Keratinocyte (primary cell): ENCODE measurements at regions not wholly inside any gene's neighbourhood (a gene's known extent, or its start where the extent isn't known, plus 50 kb on each side); places are given as distances from the start of the nearest gene placed in this dataset.

ENCODE experiments used
- DNase-seq: peaks from one replicate; pipeline ENCODE4 v3.0.0-alpha.2; 2011; ENCODE audit warnings: low read depth, missing footprints, low spot score
- FAIRE-seq: peaks from 2 replicates; lab custom pipeline; 2011; peaks lifted over from hg19 to GRCh38; lab: Jason Lieb, UNC
- H2AFZ ChIP-seq: 2 replicates; pipeline ENCODE4 v1.6.0; 2012; ENCODE audit warnings: low read length, control low read depth, inconsistent platforms; ENCODE audit not compliant: control insufficient read depth
- H3K27ac ChIP-seq: 2 replicates; pipeline ENCODE4 v1.5.1; 2011; ENCODE audit warnings: low read length; ENCODE audit not compliant: control insufficient read depth, insufficient read depth
- H3K27me3 ChIP-seq: 3 replicates; pipeline ENCODE4 v1.6.0; 2011; ENCODE audit warnings: low read length; ENCODE audit not compliant: control insufficient read depth, insufficient read depth; ENCODE audit errors: extremely low read depth
- H3K36me3 ChIP-seq, 2 experiments: 2 replicates in 1 of 2; 3 replicates in 1 of 2; pipeline ENCODE4 v1.5.1; 2011; ENCODE audit warnings: low read length in 2 of 2, mild to moderate bottlenecking in 1 of 2; ENCODE audit not compliant: control insufficient read depth in 2 of 2, insufficient read depth in 2 of 2; ENCODE audit errors: extremely low read depth in 1 of 2
- H3K4me1 ChIP-seq: 3 replicates; pipeline ENCODE4 v1.5.1; 2011; ENCODE audit warnings: low read length; ENCODE audit not compliant: control insufficient read depth, insufficient read depth; ENCODE audit errors: extremely low read depth
- H3K4me2 ChIP-seq: 3 replicates; pipeline ENCODE4 v1.6.0; 2011; ENCODE audit warnings: low read depth, low read length; ENCODE audit not compliant: control insufficient read depth, insufficient read depth; ENCODE audit errors: extremely low read depth
- H3K4me3 ChIP-seq, 3 experiments: fragments of 200-600 bp in 1 of 3; sonication (generic) in 1 of 3; 2 replicates in 2 of 3; 3 replicates in 1 of 3; pipeline ENCODE4 v1.5.1; 2011 to 2016; ENCODE audit warnings: low read length in 3 of 3, mild to moderate bottlenecking in 3 of 3, control low read depth in 2 of 3, inconsistent platforms in 1 of 3, low read depth in 1 of 3, mixed read lengths in 1 of 3, mixed run types in 1 of 3, moderate library complexity in 1 of 3; ENCODE audit not compliant: control insufficient read depth in 2 of 3, insufficient read depth in 2 of 3; ENCODE audit errors: extremely low read depth in 1 of 3
- H3K79me2 ChIP-seq: 2 replicates; pipeline ENCODE4 v1.6.0; 2012; ENCODE audit warnings: low read length; ENCODE audit not compliant: control insufficient read depth, insufficient read depth
- H3K9ac ChIP-seq: 3 replicates; pipeline ENCODE4 v1.6.0; 2011; ENCODE audit warnings: low read length; ENCODE audit not compliant: control insufficient read depth, insufficient read depth; ENCODE audit errors: extremely low read depth
- H3K9me1 ChIP-seq: 3 replicates; pipeline ENCODE4 v1.6.0; 2011; ENCODE audit warnings: low read length; ENCODE audit not compliant: control insufficient read depth, insufficient read depth; ENCODE audit errors: extremely low read depth
- H3K9me3 ChIP-seq: 2 replicates; pipeline ENCODE4 v1.5.1; 2012; ENCODE audit warnings: low read depth, low read length; ENCODE audit not compliant: control insufficient read depth
- H4K20me1 ChIP-seq: 3 replicates; pipeline ENCODE4 v1.6.0; 2011; ENCODE audit warnings: low read length; ENCODE audit not compliant: control insufficient read depth, insufficient read depth; ENCODE audit errors: extremely low read depth
- CTCF ChIP-seq, 3 experiments: IDR thresholded peaks in 1 of 3; conservative IDR thresholded peaks in 1 of 3; optimal IDR thresholded peaks in 1 of 3; 2 replicates in 2 of 3; 3 replicates in 1 of 3; pipeline versions ENCODE3 to v1.5.1; 2011; ENCODE audit warnings: low read length in 3 of 3, mild to moderate bottlenecking in 3 of 3, moderate library complexity in 2 of 3, control low read depth in 1 of 3, inconsistent platforms in 1 of 3; ENCODE audit not compliant: insufficient read depth in 2 of 3; ENCODE audit errors: extremely low read depth in 1 of 3
- EZH2 ChIP-seq: IDR thresholded peaks from one replicate; pipeline ENCODE4 v1.6.1; 2012; ENCODE audit warnings: inconsistent platforms, mild to moderate bottlenecking, low read length, moderate library complexity
- dilution Hi-C: fragments of 300-500 bp; cut with MboI; formaldehyde crosslinking; loops from one replicate; pipeline ENCODE4 v1.7.0; 2020; ENCODE audit warnings: low sequenced_read_pairs; ENCODE audit not compliant: extremely low pct_ligation_motif_present

- H2AFZ ChIP-seq: no peak overlapping the region
- no peaks in the 10 kb centered on the region for H3K36me3 ChIP-seq
- no peaks in the 10 kb centered on the region for H4K20me1 ChIP-seq
- no peaks in the 10 kb centered on the region for H3K9me1 ChIP-seq
- DNase-seq (no peak), FAIRE-seq (no peak)
- H3K4me1 ChIP-seq: no peaks in the 10 kb centered on the region
- no peaks in the 10 kb centered on the region for H3K9me3 ChIP-seq
- dilution Hi-C loops: no loop called here
- peaks cover 7% of the 10 kb centered on the region for H3K27me3 ChIP-seq
- no peak overlapping the region for H3K27ac ChIP-seq
- H3K79me2 ChIP-seq: no peaks in the 10 kb centered on the region
- no peak overlapping the region for H3K9ac ChIP-seq
- no peak overlapping the region for H3K4me3 ChIP-seq
- TF ChIP-seq CTCF (optimal IDR thresholded peaks at IDR 0.05 in 1 of 3, IDR thresholded peaks at IDR 0.05 in 1 of 3, conservative IDR thresholded peaks at IDR 0.05 in 1 of 3; ENCODE audit: extremely low read depth in 1 of 3, insufficient read depth in 2 of 3, low read length in 3 of 3): no peak
- TF ChIP-seq EZH2: no peak
- no peak overlapping the region for H3K4me2 ChIP-seq
These were observed 60.3 kb downstream of the FOXL1 start for GRCh38 chr16:86638642-86639041.

- Histone ChIP-seq H3K27ac (no peak overlapping the region), H3K27me3 (peaks cover 7% of the 10 kb centered on the region), H4K20me1 (no peaks in the 10 kb centered on the region), H3K9me1 (no peaks in the 10 kb centered on the region), H3K79me2 (no peaks in the 10 kb centered on the region), H3K4me2 (no peak overlapping the region), H3K9ac (no peak overlapping the region), H3K36me3 (no peaks in the 10 kb centered on the region), H2AFZ (no peak overlapping the region), H3K9me3 (no peaks in the 10 kb centered on the region), H3K4me3 (no peak overlapping the region), H3K4me1 (no peaks in the 10 kb centered on the region)
- TF ChIP-seq CTCF (optimal IDR thresholded peaks at IDR 0.05 in 1 of 3, IDR thresholded peaks at IDR 0.05 in 1 of 3, conservative IDR thresholded peaks at IDR 0.05 in 1 of 3; ENCODE audit: extremely low read depth in 1 of 3, insufficient read depth in 2 of 3, low read length in 3 of 3): no peak
- no peak for TF ChIP-seq EZH2
- dilution Hi-C loops: no loop called here
- no peak for DNase-seq
- FAIRE-seq: no peak
These were observed 61.0 kb downstream of the FOXL1 start for GRCh38 chr16:86639354-86639753.
